ENCODE measurements at regions not wholly inside any gene's neighbourhood (a gene's known extent, or its start where the extent isn't known, plus 50 kb on each side); places are given as distances from the start of the nearest gene placed in this dataset.

DNA sequence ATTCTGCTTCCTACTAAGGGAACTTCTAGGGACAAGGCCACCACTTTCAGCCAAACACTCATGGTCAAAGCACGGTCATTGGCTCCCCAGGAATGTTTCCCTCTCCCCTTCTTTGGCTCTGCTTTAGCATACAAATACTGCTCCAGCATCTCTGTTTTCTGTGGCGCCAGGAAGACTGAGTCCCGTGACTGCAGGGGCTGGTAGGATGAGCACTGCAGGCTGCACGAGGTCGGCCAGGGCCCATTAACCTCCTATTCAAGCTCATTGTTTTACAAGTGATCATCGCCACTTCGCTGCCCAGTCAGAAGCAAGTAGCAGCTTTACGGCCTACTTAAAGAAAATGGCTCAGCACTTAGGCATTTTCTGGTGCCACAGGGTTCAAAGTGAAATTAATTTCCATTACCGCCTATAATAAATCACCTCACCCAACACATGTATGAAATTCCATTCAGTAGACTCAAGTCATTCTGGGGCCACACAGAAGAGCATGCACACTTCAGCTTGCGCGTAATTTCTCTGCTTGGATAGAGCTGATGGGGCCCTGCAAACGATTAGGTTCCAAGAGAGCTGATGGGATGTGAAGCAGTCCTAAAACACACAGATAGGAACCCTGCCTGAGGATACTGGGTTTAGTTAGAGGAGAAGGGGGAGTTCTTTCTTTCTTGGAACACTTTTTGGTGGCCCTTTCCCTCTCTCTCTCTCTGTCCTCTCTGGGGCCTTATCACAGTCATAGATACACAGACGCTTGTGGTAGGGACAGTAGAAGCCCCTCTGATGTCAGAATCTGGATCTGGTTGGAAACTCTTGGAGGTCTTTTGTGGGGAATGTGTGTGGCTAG lies 173.7 kb downstream of the KIF18A start:
- TF ChIP-seq, protein P1, sequence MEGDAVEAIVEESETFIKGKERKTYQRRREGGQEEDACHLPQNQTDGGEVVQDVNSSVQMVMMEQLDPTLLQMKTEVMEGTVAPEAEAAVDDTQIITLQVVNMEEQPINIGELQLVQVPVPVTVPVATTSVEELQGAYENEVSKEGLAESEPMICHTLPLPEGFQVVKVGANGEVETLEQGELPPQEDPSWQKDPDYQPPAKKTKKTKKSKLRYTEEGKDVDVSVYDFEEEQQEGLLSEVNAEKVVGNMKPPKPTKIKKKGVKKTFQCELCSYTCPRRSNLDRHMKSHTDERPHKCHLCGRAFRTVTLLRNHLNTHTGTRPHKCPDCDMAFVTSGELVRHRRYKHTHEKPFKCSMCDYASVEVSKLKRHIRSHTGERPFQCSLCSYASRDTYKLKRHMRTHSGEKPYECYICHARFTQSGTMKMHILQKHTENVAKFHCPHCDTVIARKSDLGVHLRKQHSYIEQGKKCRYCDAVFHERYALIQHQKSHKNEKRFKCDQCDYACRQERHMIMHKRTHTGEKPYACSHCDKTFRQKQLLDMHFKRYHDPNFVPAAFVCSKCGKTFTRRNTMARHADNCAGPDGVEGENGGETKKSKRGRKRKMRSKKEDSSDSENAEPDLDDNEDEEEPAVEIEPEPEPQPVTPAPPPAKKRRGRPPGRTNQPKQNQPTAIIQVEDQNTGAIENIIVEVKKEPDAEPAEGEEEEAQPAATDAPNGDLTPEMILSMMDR (IDR thresholded peaks at IDR 0.05; ENCODE audit: insufficient read depth, missing control alignments): no peak
- FAIRE-seq: no peak
- no peak for DNase-seq (ENCODE audit: insufficient read length, low spot score)

DNA sequence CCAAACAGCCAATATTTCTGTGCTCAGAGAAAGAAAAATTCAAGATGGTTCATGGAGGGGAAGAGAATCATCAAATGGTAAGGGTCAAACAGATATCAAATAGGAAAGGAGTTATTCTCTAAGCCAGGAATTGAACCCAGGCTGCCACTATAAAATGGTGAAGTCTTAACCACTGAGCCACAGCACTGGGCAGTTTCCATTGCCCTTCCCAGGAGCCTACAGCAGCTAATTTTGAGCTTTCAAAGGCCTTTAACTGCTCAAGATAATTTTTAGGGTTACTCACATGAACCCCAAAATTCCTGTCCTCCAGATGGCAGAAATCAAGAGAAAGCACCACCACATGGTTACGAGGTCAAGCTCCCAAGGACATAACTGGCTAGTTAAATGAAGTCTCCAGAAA lies 176.2 kb downstream of the KIF18A start:
- FAIRE-seq: no peak
- TF ChIP-seq, protein P1 (IDR thresholded peaks at IDR 0.05; ENCODE audit: insufficient read depth, missing control alignments): no peak
- DNase-seq (ENCODE audit: insufficient read length, low spot score): no peak

DNA sequence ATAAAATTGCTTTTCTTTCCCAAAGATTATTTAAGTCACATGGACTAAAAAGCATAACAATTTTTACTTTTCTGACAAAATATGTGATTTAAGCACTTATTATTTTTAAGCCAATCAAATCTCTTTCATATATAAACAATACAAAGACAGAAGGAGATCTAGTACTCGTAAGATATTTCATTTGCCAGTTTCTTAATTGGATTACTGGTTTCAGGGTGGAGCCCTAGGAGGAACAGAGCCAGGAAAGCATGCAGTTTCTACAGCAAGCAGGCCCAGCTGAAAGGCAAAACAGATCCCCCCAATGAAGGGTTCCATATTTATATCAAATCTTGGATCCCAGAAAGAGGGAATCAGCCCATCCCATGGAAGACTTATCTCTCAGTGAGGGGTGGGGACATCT lies 177.0 kb downstream of the KIF18A start:
- FAIRE-seq (no peak), DNase-seq (ENCODE audit: insufficient read length, low spot score) (no peak)
- TF ChIP-seq, protein P1 (IDR thresholded peaks at IDR 0.05; ENCODE audit: insufficient read depth, missing control alignments): no peak

DNA sequence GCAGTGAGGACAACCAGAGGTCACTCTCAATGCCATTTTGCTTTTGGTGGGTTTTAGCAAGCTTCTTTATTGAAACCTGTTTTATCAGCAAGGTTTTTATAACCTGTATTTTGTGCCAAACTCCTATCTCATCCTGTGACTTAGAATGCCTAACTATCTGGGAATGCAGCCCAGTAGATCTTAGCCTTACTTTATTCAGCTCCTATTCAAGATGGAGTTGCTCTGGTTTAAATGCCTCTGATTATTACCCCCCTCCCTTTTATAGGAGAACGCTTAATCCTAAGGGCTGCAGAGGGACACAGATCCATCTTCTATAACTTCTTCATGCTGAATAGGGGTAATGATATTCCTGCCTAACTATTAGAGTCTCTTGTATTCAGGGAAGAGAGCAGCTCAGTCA lies 179.1 kb downstream of the KIF18A start:
- no peak for DNase-seq (ENCODE audit: insufficient read length, low spot score)
- FAIRE-seq: no peak

DNA sequence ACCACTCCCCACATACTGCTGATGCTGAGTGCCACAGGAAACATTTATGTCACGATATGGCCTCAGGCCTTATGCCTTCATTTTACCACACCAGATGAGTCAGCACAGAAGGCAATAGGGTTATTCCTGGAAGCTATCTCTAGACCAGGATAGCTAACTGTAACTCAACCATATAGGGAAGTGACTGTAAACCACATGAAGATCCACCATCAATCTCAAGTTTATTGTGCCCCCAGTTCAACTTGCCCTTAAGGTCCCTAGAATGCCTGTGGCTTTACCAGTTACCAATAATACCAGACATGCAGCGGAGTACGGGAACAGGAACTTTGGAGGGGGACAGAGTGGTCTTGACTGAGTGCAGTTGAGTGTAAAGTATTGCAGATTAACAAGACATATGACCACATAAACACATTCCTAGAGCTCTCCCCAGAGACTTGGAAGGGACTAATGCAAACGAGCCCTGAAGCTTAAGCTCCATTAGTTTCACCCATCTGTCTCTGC lies 180.9 kb downstream of the KIF18A start:
- FAIRE-seq: no peak

More for the DNA sequence above, 179.1 kb downstream of the KIF18A start:
- TF ChIP-seq, protein P1 (IDR thresholded peaks at IDR 0.05; ENCODE audit: insufficient read depth, missing control alignments): no peak

DNA sequence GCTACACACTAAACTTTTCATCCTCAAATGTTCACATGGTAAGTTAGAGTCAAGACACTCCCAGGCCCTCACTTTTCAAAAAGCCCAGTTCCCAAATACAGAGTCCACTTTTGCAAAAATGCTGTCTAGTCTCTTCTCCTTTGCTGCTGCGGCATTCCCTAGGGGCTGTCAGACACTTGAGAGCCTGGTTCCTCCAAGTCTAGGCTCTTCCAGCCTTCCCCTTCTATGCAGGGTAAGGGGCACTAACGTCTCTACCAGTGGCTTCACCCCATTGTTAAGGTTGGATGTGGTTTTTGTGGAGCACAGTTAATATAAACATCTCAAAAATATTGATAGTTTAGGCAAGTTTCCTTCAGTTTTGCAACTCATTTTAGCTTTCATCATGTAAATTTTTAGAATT lies 181.5 kb downstream of the KIF18A start:
- no peak for FAIRE-seq
- DNase-seq (ENCODE audit: insufficient read length, low spot score): no peak
- TF ChIP-seq, protein P1 (IDR thresholded peaks at IDR 0.05; ENCODE audit: insufficient read depth, missing control alignments): no peak

More for the DNA sequence above, 180.9 kb downstream of the KIF18A start:
- TF ChIP-seq, protein P1 (IDR thresholded peaks at IDR 0.05; ENCODE audit: insufficient read depth, missing control alignments): no peak
- peak; percentile 15 for DNase-seq (ENCODE audit: insufficient read length, low spot score)

DNA sequence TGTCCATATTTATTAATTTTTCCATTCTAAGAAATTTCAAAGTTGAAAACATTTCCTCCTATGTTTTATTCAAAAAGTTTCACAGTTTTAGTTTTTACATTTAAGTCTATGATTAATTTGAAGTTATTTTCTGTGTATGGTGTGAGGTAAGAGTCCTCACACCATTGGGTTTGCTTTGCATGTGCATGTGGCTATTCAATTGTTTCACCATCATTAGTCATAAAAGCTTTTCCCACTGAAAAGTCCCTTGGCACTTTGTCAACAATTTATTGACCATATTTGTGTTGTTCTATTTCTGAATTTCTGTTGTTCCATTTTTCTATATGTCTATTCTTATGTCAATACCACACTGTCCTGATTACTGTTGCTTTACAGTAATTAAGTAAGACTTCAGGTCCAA lies 186.5 kb downstream of the KIF18A start:
- TF ChIP-seq, protein P1 (IDR thresholded peaks at IDR 0.05; ENCODE audit: insufficient read depth, missing control alignments): no peak
- no peak for FAIRE-seq
- DNase-seq (ENCODE audit: insufficient read length, low spot score): no peak
